ENCODE measurements at regions not wholly inside any gene's neighbourhood (a gene's known extent, or its start where the extent isn't known, plus 50 kb on each side); places are given as distances from the start of the nearest gene placed in this dataset.

DNA sequence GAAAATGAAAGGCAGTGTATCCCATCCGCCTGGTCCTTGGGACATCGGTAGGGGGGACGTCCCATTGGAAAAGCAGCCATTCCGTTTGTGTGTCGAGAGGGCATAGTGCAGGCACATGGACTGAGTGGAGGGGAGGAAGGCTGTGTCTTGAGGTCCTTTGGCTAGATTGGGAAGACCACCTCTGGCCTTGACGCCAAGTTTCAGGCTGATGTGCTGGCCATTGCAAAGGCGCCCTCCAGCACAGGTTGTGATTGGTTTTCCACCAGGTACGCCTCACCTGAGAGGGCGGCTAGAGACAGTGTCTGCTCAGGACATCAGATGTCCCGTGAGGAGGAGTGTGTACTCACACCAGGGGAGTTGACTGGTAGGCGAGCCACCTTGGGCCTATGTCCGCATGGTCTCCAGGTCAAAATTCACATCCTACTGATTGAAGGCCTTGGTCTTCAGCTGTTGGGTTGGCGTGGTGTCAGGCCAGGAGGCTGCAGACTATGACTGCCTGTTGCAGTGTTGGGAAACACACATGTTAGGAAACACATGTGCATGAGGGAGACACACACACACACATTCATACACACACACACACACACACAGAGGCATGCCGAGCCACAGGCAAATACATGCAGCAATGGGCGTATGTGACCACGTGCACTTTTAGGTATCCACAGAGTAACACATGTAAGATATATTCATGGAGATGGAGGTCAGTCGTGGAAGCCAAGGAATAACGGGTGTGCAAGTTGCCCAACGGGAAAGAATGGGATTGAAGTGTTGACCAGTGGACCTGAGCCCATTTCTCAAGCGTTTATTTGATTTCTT lies 98.4 kb downstream of the SNRPN start (continued):
- TF ChIP-seq, protein P1, sequence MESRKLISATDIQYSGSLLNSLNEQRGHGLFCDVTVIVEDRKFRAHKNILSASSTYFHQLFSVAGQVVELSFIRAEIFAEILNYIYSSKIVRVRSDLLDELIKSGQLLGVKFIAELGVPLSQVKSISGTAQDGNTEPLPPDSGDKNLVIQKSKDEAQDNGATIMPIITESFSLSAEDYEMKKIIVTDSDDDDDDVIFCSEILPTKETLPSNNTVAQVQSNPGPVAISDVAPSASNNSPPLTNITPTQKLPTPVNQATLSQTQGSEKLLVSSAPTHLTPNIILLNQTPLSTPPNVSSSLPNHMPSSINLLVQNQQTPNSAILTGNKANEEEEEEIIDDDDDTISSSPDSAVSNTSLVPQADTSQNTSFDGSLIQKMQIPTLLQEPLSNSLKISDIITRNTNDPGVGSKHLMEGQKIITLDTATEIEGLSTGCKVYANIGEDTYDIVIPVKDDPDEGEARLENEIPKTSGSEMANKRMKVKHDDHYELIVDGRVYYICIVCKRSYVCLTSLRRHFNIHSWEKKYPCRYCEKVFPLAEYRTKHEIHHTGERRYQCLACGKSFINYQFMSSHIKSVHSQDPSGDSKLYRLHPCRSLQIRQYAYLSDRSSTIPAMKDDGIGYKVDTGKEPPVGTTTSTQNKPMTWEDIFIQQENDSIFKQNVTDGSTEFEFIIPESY (IDR thresholded peaks at IDR 0.05; ENCODE audit: borderline replicate concordance, low read depth): no peak
- no peak for TF ChIP-seq RXRA (IDR thresholded peaks at IDR 0.05; ENCODE audit: borderline replicate concordance, low read depth)
- no peak for TF ChIP-seq MEF2A (IDR thresholded peaks at IDR 0.05; ENCODE audit: borderline replicate concordance, low read depth)
- TF ChIP-seq RCOR1 (IDR thresholded peaks at IDR 0.05; ENCODE audit: low read length): no peak
- no peak for TF ChIP-seq SMC3 (IDR thresholded peaks at IDR 0.05; ENCODE audit: low read depth, low read length)

DNA sequence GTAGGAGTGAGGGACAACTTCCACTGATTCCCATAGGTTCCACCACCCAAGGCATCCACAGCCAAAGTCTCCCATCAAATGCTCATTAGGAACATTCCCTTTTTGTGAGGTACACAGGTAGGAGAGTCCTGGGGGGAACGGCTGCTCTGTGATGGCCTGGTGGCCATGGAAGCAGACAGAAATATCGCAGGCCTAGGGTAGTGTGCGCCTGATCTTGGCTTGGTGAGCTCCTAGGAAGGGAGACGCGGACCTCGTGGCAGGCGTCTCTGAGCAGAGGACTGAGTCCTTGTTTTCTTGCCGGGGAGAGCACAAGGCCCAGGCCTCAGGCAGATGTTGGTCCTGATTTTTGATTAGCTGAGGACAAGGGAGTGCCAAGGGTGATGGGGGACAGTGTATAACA lies 99.5 kb downstream of the SNRPN start:
- Histone ChIP-seq H3K4me2 (no peak overlapping the region), H3K4me3 (ENCODE audit: low read depth in 2 of 2, low read length in 1 of 2) (no peak overlapping the region; a peak in 1 of 4 replicates), H3K79me2 (ENCODE audit: insufficient read depth) (no peaks in the 10 kb centered on the region), H3K9ac (no peak overlapping the region), H3F3A (replicated peaks; ENCODE audit: insufficient read depth) (no peaks in the 10 kb centered on the region), H3K36me3 (replicated peaks in 1 of 2; ENCODE audit: control insufficient read depth in 1 of 2, insufficient read depth in 2 of 2, low read length in 1 of 2) (peaks cover 47 to 49% of the 10 kb centered on the region in 2 experiments), H3K4me1 (ENCODE audit: control insufficient read depth in 1 of 2, insufficient read depth in 2 of 2, low read depth in 1 of 2, low read length in 1 of 2) (no peaks in the 10 kb centered on the region), H3K9me2 (no peaks in the 10 kb centered on the region), H3K27me3 (ENCODE audit: insufficient read depth) (no peaks in the 10 kb centered on the region), H2AFZ (ENCODE audit: low read depth) (no peak overlapping the region), H3K9me3 (peaks cover 11% of the 10 kb centered on the region; the same call in 1 of the 2 replicates), H3K27ac (ENCODE audit: low read depth in 2 of 2, low read length in 1 of 2) (no peak overlapping the region), H4K20me1 (ENCODE audit: insufficient read depth) (no peaks in the 10 kb centered on the region)
- no peak for DNase-seq
- CTCF ChIA-PET: no interaction called here
- POLR2A ChIA-PET: no interaction called here
- 55% methylated on average over 6 of the region's 8 CpGs for WGBS (ENCODE audit: low lambda C conversion rate)
- TF ChIP-seq SIN3A (IDR thresholded peaks at IDR 0.05; ENCODE audit: borderline replicate concordance, low read depth, low read length) (no peak), FOXM1 (IDR thresholded peaks at IDR 0.05; ENCODE audit: low read depth) (no peak), NFIC (IDR thresholded peaks at IDR 0.05; ENCODE audit: borderline replicate concordance) (no peak), GABPA (IDR thresholded peaks at IDR 0.05; ENCODE audit: low read depth) (no peak), RCOR1 (IDR thresholded peaks at IDR 0.05; ENCODE audit: low read length) (no peak), GATA2 (CRISPR knock-in tag; IDR thresholded peaks at IDR 0.05) (no peak), POLR2AphosphoS5 (IDR thresholded peaks at IDR 0.05; ENCODE audit: low read depth, low read length) (no peak), RFX5 (IDR thresholded peaks at IDR 0.05; ENCODE audit: low read length) (no peak)
- TF ChIP-seq, protein P2, sequence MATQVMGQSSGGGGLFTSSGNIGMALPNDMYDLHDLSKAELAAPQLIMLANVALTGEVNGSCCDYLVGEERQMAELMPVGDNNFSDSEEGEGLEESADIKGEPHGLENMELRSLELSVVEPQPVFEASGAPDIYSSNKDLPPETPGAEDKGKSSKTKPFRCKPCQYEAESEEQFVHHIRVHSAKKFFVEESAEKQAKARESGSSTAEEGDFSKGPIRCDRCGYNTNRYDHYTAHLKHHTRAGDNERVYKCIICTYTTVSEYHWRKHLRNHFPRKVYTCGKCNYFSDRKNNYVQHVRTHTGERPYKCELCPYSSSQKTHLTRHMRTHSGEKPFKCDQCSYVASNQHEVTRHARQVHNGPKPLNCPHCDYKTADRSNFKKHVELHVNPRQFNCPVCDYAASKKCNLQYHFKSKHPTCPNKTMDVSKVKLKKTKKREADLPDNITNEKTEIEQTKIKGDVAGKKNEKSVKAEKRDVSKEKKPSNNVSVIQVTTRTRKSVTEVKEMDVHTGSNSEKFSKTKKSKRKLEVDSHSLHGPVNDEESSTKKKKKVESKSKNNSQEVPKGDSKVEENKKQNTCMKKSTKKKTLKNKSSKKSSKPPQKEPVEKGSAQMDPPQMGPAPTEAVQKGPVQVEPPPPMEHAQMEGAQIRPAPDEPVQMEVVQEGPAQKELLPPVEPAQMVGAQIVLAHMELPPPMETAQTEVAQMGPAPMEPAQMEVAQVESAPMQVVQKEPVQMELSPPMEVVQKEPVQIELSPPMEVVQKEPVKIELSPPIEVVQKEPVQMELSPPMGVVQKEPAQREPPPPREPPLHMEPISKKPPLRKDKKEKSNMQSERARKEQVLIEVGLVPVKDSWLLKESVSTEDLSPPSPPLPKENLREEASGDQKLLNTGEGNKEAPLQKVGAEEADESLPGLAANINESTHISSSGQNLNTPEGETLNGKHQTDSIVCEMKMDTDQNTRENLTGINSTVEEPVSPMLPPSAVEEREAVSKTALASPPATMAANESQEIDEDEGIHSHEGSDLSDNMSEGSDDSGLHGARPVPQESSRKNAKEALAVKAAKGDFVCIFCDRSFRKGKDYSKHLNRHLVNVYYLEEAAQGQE (IDR thresholded peaks at IDR 0.05; ENCODE audit: low read depth, low read length): no peak
